ENCODE measurements at regions not wholly inside any gene's neighbourhood (a gene's known extent, or its start where the extent isn't known, plus 50 kb on each side); places are given as distances from the start of the nearest gene placed in this dataset.

GRCh38 chr21:28298251-28298672, 694.4 kb downstream of the LTN1 start:
- TF ChIP-seq CTCF (IDR thresholded peaks at IDR 0.05; ENCODE audit: control extremely low read depth, extremely low read depth), result no peak
- H3K36me3 ChIP-seq (ENCODE audit: control insufficient read depth in 4 of 4, insufficient read depth in 4 of 4, low read length in 4 of 4), result no peaks in the 10 kb centered on the region
- H3K27me3 ChIP-seq (ENCODE audit: control insufficient read depth in 3 of 3, insufficient read depth in 3 of 3, low read length in 2 of 3), result no peaks in the 10 kb centered on the region
- peaks cover 0 to 2% (median 0%) of the 10 kb centered on the region in 4 donors for H3K9me3 ChIP-seq (ENCODE audit: control insufficient read depth in 4 of 4, insufficient read depth in 3 of 4, low read length in 3 of 4)
- ATAC-seq (ENCODE audit: insufficient read depth, low FRiP score), result no peak
- no peak overlapping the region for H3K27ac ChIP-seq (ENCODE audit: low read depth in 1 of 2, low read length in 1 of 2)
- no peak overlapping the region for H3K4me3 ChIP-seq
- H3K4me1 ChIP-seq (ENCODE audit: control insufficient read depth in 5 of 5, insufficient read depth in 5 of 5, low read length in 5 of 5), result no peaks in the 10 kb centered on the region
- no peak for DNase-seq
- H3K9ac ChIP-seq (ENCODE audit: insufficient read depth in 1 of 2, low read length in 2 of 2), result no peak overlapping the region

GRCh38 chr21:28294051-28294450, 698.6 kb downstream of the LTN1 start:
- peak in 2 of 3 donors; percentile 30 to 45 for DNase-seq
- H3K27me3 ChIP-seq (ENCODE audit: control insufficient read depth in 3 of 3, insufficient read depth in 3 of 3, low read length in 2 of 3), result no peaks in the 10 kb centered on the region
- H3K9me3 ChIP-seq (ENCODE audit: control insufficient read depth in 4 of 4, insufficient read depth in 3 of 4, low read length in 3 of 4), result peaks cover 0 to 4% (median 0%) of the 10 kb centered on the region in 4 donors
- H3K4me3 ChIP-seq, result no peak overlapping the region
- 69 to 84% methylated on average over 1 of the region's 1 CpG for WGBS, 2 donors
- no peak overlapping the region for H3K27ac ChIP-seq (ENCODE audit: low read depth in 1 of 2, low read length in 1 of 2)
- no peak overlapping the region for H3K9ac ChIP-seq (ENCODE audit: insufficient read depth in 1 of 2, low read length in 2 of 2)
- H3K4me1 ChIP-seq (ENCODE audit: control insufficient read depth in 5 of 5, insufficient read depth in 5 of 5, low read length in 5 of 5), result no peaks in the 10 kb centered on the region
- ATAC-seq (ENCODE audit: insufficient read depth, low FRiP score), result no peak
- TF ChIP-seq CTCF (IDR thresholded peaks at IDR 0.05; ENCODE audit: control extremely low read depth, extremely low read depth), result no peak
- H3K36me3 ChIP-seq (ENCODE audit: control insufficient read depth in 4 of 4, insufficient read depth in 4 of 4, low read length in 4 of 4), result no peaks in the 10 kb centered on the region

- no peak overlapping the region for H3K4me3 ChIP-seq
- H3K27ac ChIP-seq (ENCODE audit: low read depth in 1 of 2, low read length in 1 of 2), result peak overlapping the region in 1 of 2 donors; percentile 56
- H3K27me3 ChIP-seq (ENCODE audit: control insufficient read depth in 3 of 3, insufficient read depth in 3 of 3, low read length in 2 of 3), result no peaks in the 10 kb centered on the region
- TF ChIP-seq CTCF (IDR thresholded peaks at IDR 0.05; ENCODE audit: control extremely low read depth, extremely low read depth), result no peak
- WGBS, 2 donors, result 26 to 48% methylated on average over 4 of the region's 4 CpGs
- H3K9me3 ChIP-seq (ENCODE audit: control insufficient read depth in 4 of 4, insufficient read depth in 3 of 4, low read length in 3 of 4), result no peaks in the 10 kb centered on the region
- H3K36me3 ChIP-seq (ENCODE audit: control insufficient read depth in 4 of 4, insufficient read depth in 4 of 4, low read length in 4 of 4), result peaks cover 0 to 2% (median under 1%) of the 10 kb centered on the region in 4 donors
- DNase-seq (peak; percentile 84 to 98 (median 98)), ATAC-seq (ENCODE audit: insufficient read depth, low FRiP score) (peak; percentile 19)
- no peak overlapping the region for H3K9ac ChIP-seq (ENCODE audit: insufficient read depth in 1 of 2, low read length in 2 of 2)
- H3K4me1 ChIP-seq (ENCODE audit: control insufficient read depth in 5 of 5, insufficient read depth in 5 of 5, low read length in 5 of 5), result peaks cover 0 to 17% (median 5%) of the 10 kb centered on the region in 5 donors
Observed at GRCh38 chr21:28283641-28284490, 708.8 kb downstream of the LTN1 start.

Measured in lung (tissue), 11 donors.